OCI-LY1 (cell line): ENCODE measurements at regions not wholly inside any gene's neighbourhood (a gene's known extent, or its start where the extent isn't known, plus 50 kb on each side); places are given as distances from the start of the nearest gene placed in this dataset.

Source experiments
- H2AFZ ChIP-seq: fragments of 200-600 bp; sonication (generic), shearing (Covaris generic); 2 replicates; pipeline ENCODE4 v1.6.0; 2014; ENCODE audit warnings: antibody characterized with exemption, mild to moderate bottlenecking, low read length
- H3F3A ChIP-seq: fragments of 200-600 bp; sonication (generic), shearing (Covaris generic); 2 replicates; pipeline ENCODE4 v1.6.0; 2014; ENCODE audit warnings: mild to moderate bottlenecking, antibody characterized with exemption, low read length, moderate library complexity; ENCODE audit not compliant: insufficient read depth
- H3K27ac ChIP-seq: fragments of 200-600 bp; sonication (generic); 2 replicates; pipeline ENCODE4 v1.5.1; 2014; ENCODE audit warnings: low read length, mixed run types, mild to moderate bottlenecking, low read depth; ENCODE audit not compliant: poor library complexity, severe bottlenecking
- H3K27me3 ChIP-seq: fragments of 200-600 bp; sonication (generic); 2 replicates; pipeline ENCODE4 v1.6.0; 2014; ENCODE audit warnings: antibody characterized with exemption, mild to moderate bottlenecking, low read length, moderate library complexity; ENCODE audit not compliant: insufficient read depth
- H3K36me3 ChIP-seq: fragments of 200-600 bp; sonication (generic); 2 replicates; pipeline ENCODE4 v1.6.1; 2014; ENCODE audit warnings: mild to moderate bottlenecking, antibody characterized with exemption, low read length, moderate library complexity, mixed read lengths; ENCODE audit not compliant: insufficient read depth
- H3K4me1 ChIP-seq: fragments of 200-600 bp; sonication (generic); 2 replicates; pipeline ENCODE4 v1.5.1; 2014; ENCODE audit warnings: mild to moderate bottlenecking, low read length, moderate library complexity; ENCODE audit not compliant: insufficient read depth, severe bottlenecking
- H3K4me2 ChIP-seq: fragments of 200-600 bp; sonication (generic), shearing (Covaris generic); 2 replicates; pipeline ENCODE4 v1.6.1; 2014; ENCODE audit warnings: low read length
- H3K4me3 ChIP-seq: fragments of 200-600 bp; sonication (generic); 2 replicates; pipeline ENCODE4 v1.5.1; 2014; ENCODE audit warnings: low read length, low read depth, mild to moderate bottlenecking, mixed read lengths; ENCODE audit not compliant: poor library complexity, severe bottlenecking
- H3K79me2 ChIP-seq: fragments of 200-600 bp; shearing (Covaris generic); 2 replicates; pipeline ENCODE4 v1.6.1; 2016; ENCODE audit warnings: mixed run types, low read length, mixed read lengths; ENCODE audit not compliant: insufficient read depth
- H3K9ac ChIP-seq: fragments of 200-600 bp; sonication (generic), shearing (Covaris generic); 2 replicates; pipeline ENCODE4 v1.6.1; 2014; ENCODE audit warnings: mild to moderate bottlenecking, low read length, mixed read lengths
- H3K9me2 ChIP-seq: fragments of 200-600 bp; sonication (generic), shearing (Covaris generic); 2 replicates; pipeline ENCODE4 v1.6.1; 2014; ENCODE audit warnings: low read depth, mild to moderate bottlenecking, low read length, mixed read lengths
- H3K9me3 ChIP-seq: fragments of 200-600 bp; shearing (Covaris generic); 2 replicates; pipeline ENCODE4 v1.6.1; 2014; ENCODE audit warnings: low read length, mixed read lengths
- H4K20me1 ChIP-seq: fragments of 200-600 bp; sonication (generic), shearing (Covaris generic); 2 replicates; pipeline ENCODE4 v1.6.0; 2016; ENCODE audit warnings: mild to moderate bottlenecking, low read length; ENCODE audit not compliant: insufficient read depth
- EZH2 ChIP-seq: fragments of 200-600 bp; sonication (generic), shearing (Covaris generic); IDR thresholded peaks from 2 replicates; pipeline ENCODE4 v1.8.0; 2017; ENCODE audit warnings: borderline replicate concordance, mixed run types, mild to moderate bottlenecking, antibody characterized with exemption, low read length, moderate library complexity, mixed read lengths
- TF ChIP-seq, protein P1 (sequence below): fragments of 200-600 bp; sonication (generic), shearing (Covaris generic); IDR thresholded peaks from 2 replicates; pipeline ENCODE4 v1.5.1; 2017; ENCODE audit warnings: mild to moderate bottlenecking, antibody characterized with exemption, low read length, moderate library complexity, mixed read lengths

DNA sequence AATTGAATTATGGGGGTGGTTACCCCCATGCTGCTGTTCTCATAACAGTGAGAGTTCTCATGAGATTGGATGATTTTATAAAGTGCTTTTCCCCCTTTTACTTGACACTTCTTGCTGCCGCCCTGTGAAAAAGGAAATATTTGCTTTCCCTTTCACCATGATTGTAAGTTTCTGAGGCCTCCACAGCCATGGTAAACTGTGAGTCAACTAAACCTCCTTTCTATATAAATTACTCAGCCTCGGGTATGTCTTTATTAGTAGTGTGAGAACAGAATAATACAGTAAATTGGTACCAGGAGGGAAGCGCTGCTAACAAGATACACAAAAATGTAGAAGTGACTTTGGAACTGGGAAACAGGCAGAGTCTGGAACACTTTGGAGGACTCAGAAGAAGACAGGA lies 1070.8 kb downstream of the FAM133A start:
- H3K27ac ChIP-seq, result no peak overlapping the region
- no peak overlapping the region for H3K9ac ChIP-seq
- no peak for TF ChIP-seq EZH2
- TF ChIP-seq, protein P1, sequence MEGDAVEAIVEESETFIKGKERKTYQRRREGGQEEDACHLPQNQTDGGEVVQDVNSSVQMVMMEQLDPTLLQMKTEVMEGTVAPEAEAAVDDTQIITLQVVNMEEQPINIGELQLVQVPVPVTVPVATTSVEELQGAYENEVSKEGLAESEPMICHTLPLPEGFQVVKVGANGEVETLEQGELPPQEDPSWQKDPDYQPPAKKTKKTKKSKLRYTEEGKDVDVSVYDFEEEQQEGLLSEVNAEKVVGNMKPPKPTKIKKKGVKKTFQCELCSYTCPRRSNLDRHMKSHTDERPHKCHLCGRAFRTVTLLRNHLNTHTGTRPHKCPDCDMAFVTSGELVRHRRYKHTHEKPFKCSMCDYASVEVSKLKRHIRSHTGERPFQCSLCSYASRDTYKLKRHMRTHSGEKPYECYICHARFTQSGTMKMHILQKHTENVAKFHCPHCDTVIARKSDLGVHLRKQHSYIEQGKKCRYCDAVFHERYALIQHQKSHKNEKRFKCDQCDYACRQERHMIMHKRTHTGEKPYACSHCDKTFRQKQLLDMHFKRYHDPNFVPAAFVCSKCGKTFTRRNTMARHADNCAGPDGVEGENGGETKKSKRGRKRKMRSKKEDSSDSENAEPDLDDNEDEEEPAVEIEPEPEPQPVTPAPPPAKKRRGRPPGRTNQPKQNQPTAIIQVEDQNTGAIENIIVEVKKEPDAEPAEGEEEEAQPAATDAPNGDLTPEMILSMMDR, result no peak

DNA sequence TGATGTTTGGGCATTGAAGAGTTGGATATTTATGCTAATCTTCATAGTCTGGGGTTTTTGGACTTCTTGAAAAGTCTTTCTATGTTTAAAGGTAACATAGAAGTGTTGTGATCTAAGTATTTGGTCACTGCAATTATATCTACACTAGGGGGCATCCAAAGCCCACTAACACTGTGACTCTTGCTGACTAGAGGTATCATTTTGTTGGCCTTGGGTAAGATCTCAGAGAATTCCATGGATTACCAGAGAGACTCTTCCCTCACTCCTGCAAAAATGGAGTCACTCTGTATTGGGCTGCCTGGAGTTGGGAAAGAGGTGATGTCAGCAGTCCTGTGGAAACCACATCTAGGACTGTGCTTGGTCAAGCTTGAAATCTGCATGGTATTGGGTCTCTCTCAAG lies 1077.6 kb downstream of the FAM133A start:
- no peak overlapping the region for H3K4me2 ChIP-seq
- H3K9me2 ChIP-seq, result no peaks in the 10 kb centered on the region
- H3K36me3 ChIP-seq, result no peaks in the 10 kb centered on the region
- no peaks in the 10 kb centered on the region for H3K4me1 ChIP-seq
- no peak overlapping the region for H3K27ac ChIP-seq
- H3K79me2 ChIP-seq, result no peaks in the 10 kb centered on the region
- H2AFZ ChIP-seq, result no peak overlapping the region
- TF ChIP-seq, protein P1, result peak; percentile 42; the same call in 1 of the 2 replicates
- TF ChIP-seq EZH2, result no peak
- H3K9ac ChIP-seq, result no peak overlapping the region
- H4K20me1 ChIP-seq, result no peaks in the 10 kb centered on the region
- H3K9me3 ChIP-seq, result no peaks in the 10 kb centered on the region
- no peaks in the 10 kb centered on the region for H3K27me3 ChIP-seq
- H3F3A ChIP-seq, result no peaks in the 10 kb centered on the region
- no peak overlapping the region for H3K4me3 ChIP-seq

More for the DNA sequence above, 1070.8 kb downstream of the FAM133A start:
- Histone ChIP-seq H3K4me3 (no peak overlapping the region), H3F3A (no peaks in the 10 kb centered on the region), H3K4me1 (no peaks in the 10 kb centered on the region), H3K36me3 (no peaks in the 10 kb centered on the region), H3K9me2 (no peaks in the 10 kb centered on the region), H3K79me2 (no peaks in the 10 kb centered on the region), H3K9me3 (no peaks in the 10 kb centered on the region), H3K27me3 (no peaks in the 10 kb centered on the region), H4K20me1 (no peaks in the 10 kb centered on the region), H3K4me2 (no peak overlapping the region), H2AFZ (no peak overlapping the region)

DNA sequence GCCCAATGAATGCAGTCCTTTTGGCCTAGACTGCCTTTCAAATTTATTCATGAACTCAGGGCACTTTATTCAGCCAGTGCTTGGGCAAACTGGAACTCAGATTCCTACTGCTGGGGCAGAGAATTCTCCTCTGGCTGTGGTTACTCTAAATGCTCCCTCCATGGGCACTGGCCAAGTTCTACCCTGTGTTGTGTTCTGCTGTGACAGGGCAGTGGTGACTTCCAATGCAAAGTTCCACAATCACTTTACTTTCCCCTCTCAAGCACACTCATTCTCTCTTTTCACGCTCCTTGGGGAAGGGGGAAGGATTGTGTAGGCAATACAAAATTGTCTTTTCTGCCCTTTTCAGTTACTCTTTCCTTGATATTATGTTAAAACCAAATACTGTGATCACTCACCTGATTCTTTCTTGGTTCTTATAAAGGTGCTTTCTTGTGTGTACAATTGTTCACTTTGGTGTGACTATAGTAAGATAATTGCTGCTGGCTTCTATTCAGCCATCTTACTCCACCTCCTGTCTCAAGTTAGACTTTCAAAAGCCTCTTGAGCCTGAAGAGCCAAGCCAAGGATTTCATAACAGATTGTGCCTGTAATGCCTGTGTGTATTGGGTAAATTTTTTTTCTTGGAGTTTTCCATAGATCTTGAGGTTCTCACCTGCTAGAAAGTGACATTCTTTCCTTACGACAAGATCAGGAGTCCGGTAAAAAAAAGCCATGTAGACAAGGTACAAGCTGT lies 1078.6 kb downstream of the FAM133A start:
- H3K9me3 ChIP-seq, result no peaks in the 10 kb centered on the region
- TF ChIP-seq, protein P1, result no peak
- no peak for TF ChIP-seq EZH2
- H3K4me2 ChIP-seq, result no peak overlapping the region
- no peaks in the 10 kb centered on the region for H3K36me3 ChIP-seq
- H3K9ac ChIP-seq, result no peak overlapping the region
- H3F3A ChIP-seq, result no peaks in the 10 kb centered on the region
- no peaks in the 10 kb centered on the region for H3K79me2 ChIP-seq
- H3K4me1 ChIP-seq, result no peaks in the 10 kb centered on the region
- H3K27me3 ChIP-seq, result no peaks in the 10 kb centered on the region
- no peak overlapping the region for H3K4me3 ChIP-seq
- H3K27ac ChIP-seq, result no peak overlapping the region
- no peaks in the 10 kb centered on the region for H3K9me2 ChIP-seq
- no peak overlapping the region for H2AFZ ChIP-seq
- H4K20me1 ChIP-seq, result no peaks in the 10 kb centered on the region
